IMR-90 (cell line): ENCODE measurements at regions not wholly inside any gene's neighbourhood (a gene's known extent, or its start where the extent isn't known, plus 50 kb on each side); places are given as distances from the start of the nearest gene placed in this dataset.
A peak's percentile ranks its signal among the peaks of the same experiment; 100 is the strongest.

ENCODE experiments used
- ATAC-seq: fragments of 200-7000 bp; cut with Tn5 transposase; 2 replicates; pipeline ENCODE4 v1.9.1; 2020; ENCODE audit warnings: low read depth, mild to moderate bottlenecking, moderate library complexity
- BruUV-seq: library from RNA; stranded (reverse); fragments of 400-500 nt; replicated peaks from 2 replicates; lab custom pipeline; 2021; lab: Mats Ljungman, UMichigan
- CTCF ChIA-PET: fragments of 300-600 bp; formaldehyde crosslinking; extraction: SDS; loops from one replicate; lab custom pipeline; 2021; ENCODE audit warnings: antibody characterized with exemption; lab: Yijun Ruan, JAX
- POLR2A ChIA-PET: fragments of 300-600 bp; sonication (Branson Sonifier 250); formaldehyde crosslinking; loops from one replicate; lab custom pipeline; 2022; ENCODE audit warnings: antibody characterized with exemption; ENCODE audit not compliant: unreplicated experiment; lab: Charles Lee
- DNase-seq: peaks from one replicate; pipeline ENCODE4 v3.0.0; 2013
- H2AFZ ChIP-seq: replicated peaks from 2 replicates; pipeline ENCODE3; 2013; ENCODE audit warnings: low read length, mild to moderate bottlenecking; ENCODE audit not compliant: poor library complexity
- H2AK5ac ChIP-seq: 2 replicates; pipeline ENCODE4 v1.6.1; 2013; ENCODE audit warnings: low read depth, low read length, inconsistent platforms
- H2AK9ac ChIP-seq: replicated peaks from 2 replicates; pipeline ENCODE3; 2013; ENCODE audit warnings: mild to moderate bottlenecking, low read depth, low read length, moderate library complexity; ENCODE audit not compliant: poor library complexity
- H2BK120ac ChIP-seq: 2 replicates; pipeline ENCODE4 v1.6.1; 2013; ENCODE audit warnings: low read depth, low read length, inconsistent platforms
- H2BK15ac ChIP-seq: 3 replicates; pipeline ENCODE4 v1.6.1; 2013; ENCODE audit warnings: low read depth, low read length, inconsistent platforms
- H2BK20ac ChIP-seq: 2 replicates; pipeline ENCODE4 v1.6.1; 2013; ENCODE audit warnings: low read depth, mild to moderate bottlenecking, inconsistent platforms, low read length, moderate library complexity
- H2BK5ac ChIP-seq: 2 replicates; pipeline ENCODE4 v1.6.1; 2013; ENCODE audit warnings: mild to moderate bottlenecking, low read depth, low read length, inconsistent platforms; ENCODE audit not compliant: poor library complexity, severe bottlenecking
- H3K14ac ChIP-seq: replicated peaks from 2 replicates; pipeline ENCODE4 v1.6.1; 2013; ENCODE audit warnings: low read depth, low read length, inconsistent platforms
- H3K18ac ChIP-seq: 2 replicates; pipeline ENCODE4 v1.6.1; 2013; ENCODE audit warnings: low read depth, low read length, control low read depth
- H3K23ac ChIP-seq: 2 replicates; pipeline ENCODE4 v1.6.1; 2013; ENCODE audit warnings: low read depth, low read length, inconsistent platforms
- H3K27ac ChIP-seq: 2 replicates; pipeline ENCODE4 v1.5.1; 2013; ENCODE audit warnings: mild to moderate bottlenecking, control low read depth, low read length; ENCODE audit not compliant: insufficient read depth
- H3K27me3 ChIP-seq: 2 replicates; pipeline ENCODE4 v1.6.1; 2013; ENCODE audit warnings: low read length; ENCODE audit not compliant: control insufficient read depth, insufficient read depth
- H3K36me3 ChIP-seq: 2 replicates; pipeline ENCODE4 v1.6.1; 2013; ENCODE audit warnings: low read length, mixed read lengths; ENCODE audit not compliant: control insufficient read depth, insufficient read depth
- H3K4ac ChIP-seq: 2 replicates; pipeline ENCODE4 v1.6.1; 2013; ENCODE audit warnings: low read depth, low read length, inconsistent platforms
- H3K4me1 ChIP-seq: 2 replicates; pipeline ENCODE4 v1.6.1; 2013; ENCODE audit warnings: low read length, mixed read lengths; ENCODE audit not compliant: control insufficient read depth, insufficient read depth
- H3K4me2 ChIP-seq: 2 replicates; pipeline ENCODE4 v1.6.1; 2013; ENCODE audit warnings: low read depth, mild to moderate bottlenecking, control low read depth, low read length, moderate library complexity
- H3K4me3 ChIP-seq: 2 replicates; pipeline ENCODE4 v1.5.1; 2013; ENCODE audit warnings: low read depth, mild to moderate bottlenecking, control low read depth, low read length, moderate library complexity; ENCODE audit not compliant: insufficient read depth
- H3K56ac ChIP-seq: 2 replicates; pipeline ENCODE4 v1.6.1; 2013; ENCODE audit warnings: low read length, inconsistent platforms; ENCODE audit not compliant: insufficient read depth; ENCODE audit errors: extremely low read depth
- H3K79me1 ChIP-seq, 2 experiments: 2 replicates each; pipeline ENCODE4 v1.6.1; 2013; ENCODE audit warnings: low read length in 2 of 2, inconsistent platforms in 1 of 2, low read depth in 1 of 2
- H3K9ac ChIP-seq: 2 replicates; pipeline ENCODE4 v1.6.1; 2013; ENCODE audit warnings: low read depth, low read length, control low read depth
- H3K9me1 ChIP-seq: 2 replicates; pipeline ENCODE4 v1.6.1; 2013; ENCODE audit warnings: low read length, inconsistent platforms; ENCODE audit not compliant: insufficient read depth
- H3K9me3 ChIP-seq: 2 replicates; pipeline ENCODE4 v1.6.1; 2013; ENCODE audit warnings: low read length; ENCODE audit not compliant: control insufficient read depth, insufficient read depth
- H4K20me1 ChIP-seq: 2 replicates; pipeline ENCODE4 v1.6.1; 2013; ENCODE audit warnings: low read length, inconsistent platforms; ENCODE audit not compliant: insufficient read depth
- H4K5ac ChIP-seq: 2 replicates; pipeline ENCODE4 v1.6.1; 2013; ENCODE audit warnings: mild to moderate bottlenecking, low read depth, low read length, control low read depth
- H4K8ac ChIP-seq, 2 experiments: 2 replicates each; pipeline ENCODE4 v1.6.1; 2013; ENCODE audit warnings: low read depth in 2 of 2, low read length in 2 of 2, control low read depth in 1 of 2, inconsistent platforms in 1 of 2
- H4K91ac ChIP-seq: 2 replicates; pipeline ENCODE4 v1.6.1; 2013; ENCODE audit warnings: low read depth, low read length, inconsistent platforms; ENCODE audit not compliant: insufficient read depth
- CHD1 ChIP-seq: IDR thresholded peaks from 2 replicates; pipeline ENCODE4 v1.6.1; 2012; ENCODE audit warnings: low read depth, low read length, improper control_type of control experiment
- CTCF ChIP-seq: conservative IDR thresholded peaks from 2 replicates; pipeline ENCODE4 v1.5.1; 2012; ENCODE audit warnings: mild to moderate bottlenecking, low read depth, low read length, improper control_type of control experiment
- FOS ChIP-seq: fragments of 150-350 bp; IDR thresholded peaks from 2 replicates; pipeline ENCODE4 v1.6.1; 2016; ENCODE audit warnings: low read depth, low read length
- MAZ ChIP-seq: IDR thresholded peaks from 2 replicates; pipeline ENCODE4 v1.6.1; 2012; ENCODE audit warnings: low read depth, mild to moderate bottlenecking, low read length, improper control_type of control experiment, moderate library complexity, borderline replicate concordance
- MXI1 ChIP-seq: IDR thresholded peaks from 2 replicates; pipeline ENCODE4 v1.6.1; 2012; ENCODE audit warnings: low read depth, mild to moderate bottlenecking, low read length, moderate library complexity, borderline replicate concordance
- NFE2L2 ChIP-seq: fragments of 150-350 bp; IDR thresholded peaks from 2 replicates; pipeline ENCODE4 v1.6.1; 2016; ENCODE audit warnings: low read depth, mild to moderate bottlenecking, low read length
- POLR2A ChIP-seq: IDR thresholded peaks from 2 replicates; pipeline ENCODE4 v1.6.1; 2012; ENCODE audit warnings: mild to moderate bottlenecking, low read depth, low read length
- RCOR1 ChIP-seq: IDR thresholded peaks from 2 replicates; pipeline ENCODE4 v1.6.1; 2012; ENCODE audit warnings: mild to moderate bottlenecking, low read length, improper control_type of control experiment; ENCODE audit not compliant: insufficient replicate concordance
- SMC3 ChIP-seq: fragments of 150-350 bp; IDR thresholded peaks from 2 replicates; pipeline ENCODE4 v1.6.1; 2016; ENCODE audit warnings: low read depth, mild to moderate bottlenecking, antibody characterized with exemption, low read length, moderate library complexity
- WGBS, 2 experiments: methylation state at CpG; one replicate each; pipeline versions ENCODE4 v1.1.5 to v1.1.7; 2013; ENCODE audit warnings: missing lambda C conversion rate in 2 of 2; ENCODE audit not compliant: insufficient read length in 1 of 2; ENCODE audit errors: extremely low coverage in 2 of 2; 5-methylcytosine and 5-hydroxymethylcytosine counted together
- dilution Hi-C: fragments of 300-500 bp; cut with HindIII; formaldehyde crosslinking; loops from one replicate; pipeline ENCODE4 v1.14.3; 2018; ENCODE audit warnings: low sequenced_read_pairs; ENCODE audit not compliant: unreplicated experiment
- in situ Hi-C: fragments of 300-500 bp; cut with MboI; formaldehyde crosslinking; loops from 3 replicates; pipeline ENCODE4 v1.14.3; 2019; ENCODE audit warnings: low sequenced_read_pairs, inconsistent platforms, mixed read lengths
- intact Hi-C: fragments of 100-400 bp; cut with micrococcal nuclease; formaldehyde crosslinking; loops from 2 replicates; pipeline ENCODE4 v1.10.0; 2022
- TF ChIP-seq, protein P1 (sequence below): fragments of 150-350 bp; IDR thresholded peaks from 2 replicates; pipeline ENCODE4 v1.6.1; 2016; ENCODE audit warnings: low read depth, mild to moderate bottlenecking, low read length, moderate library complexity, borderline replicate concordance

DNA sequence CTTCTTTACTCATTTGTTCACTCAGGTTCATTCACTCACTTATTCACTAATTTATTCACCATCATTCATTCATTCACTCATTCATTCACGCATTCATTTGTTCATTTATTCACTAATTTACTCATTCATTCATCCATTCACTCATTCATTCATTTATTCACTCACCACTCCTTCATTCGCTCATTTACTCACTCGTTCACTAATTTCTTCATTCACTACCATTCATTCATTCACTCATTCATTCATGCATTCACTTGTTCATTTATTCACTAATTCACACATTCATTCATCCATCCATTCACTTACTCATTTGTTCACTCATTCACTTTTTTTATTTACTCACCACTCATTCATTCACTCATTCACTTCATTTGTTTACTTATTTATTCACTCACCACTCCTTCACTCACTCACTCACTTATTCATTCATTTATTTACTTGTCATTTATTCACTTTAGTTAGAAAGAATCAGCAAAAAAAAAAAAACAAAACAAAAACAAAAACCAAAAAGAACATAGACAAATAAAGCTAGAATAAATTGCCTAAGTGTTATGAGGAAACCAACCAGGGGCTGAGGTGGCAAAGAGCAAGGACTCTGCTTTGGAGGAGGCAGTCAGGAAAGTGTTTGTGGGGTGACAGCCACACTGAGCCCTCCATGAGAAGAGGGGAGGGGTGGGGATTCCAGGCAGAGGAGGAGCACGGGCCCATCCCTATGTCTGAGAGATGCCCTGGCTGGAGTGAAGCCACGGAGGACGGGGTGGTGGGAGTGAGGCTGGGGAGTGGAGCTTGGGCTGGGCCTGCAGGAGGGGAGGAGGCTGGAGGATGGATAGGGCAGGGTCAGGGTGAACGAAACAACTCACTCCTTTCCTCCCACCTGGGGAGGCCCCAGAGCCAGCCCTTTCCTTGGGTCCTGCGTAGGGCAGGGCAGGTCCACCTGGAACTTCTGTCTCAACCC, 129.2 kb upstream of the WNT4 start (continued):
- no peak for TF ChIP-seq CHD1
- TF ChIP-seq NFE2L2, result no peak

- H3K9ac ChIP-seq, result no peak overlapping the region
- intact Hi-C loops (loop anchor here (10.0 kb wide), 2 partner anchors 129 to 259 kb away; partner anchors contain the start of gene WNT4), dilution Hi-C loops (no loop called here), in situ Hi-C loops (loop anchor here (10.0 kb wide), 1 partner anchor 159 kb away; no protein-coding TSS in a partner anchor)
- ATAC-seq (no peak; the same call in 1 of the 2 replicates), DNase-seq (peak; percentile 4)
- H3K4me2 ChIP-seq, result no peak overlapping the region
- no peaks in the 10 kb centered on the region for H3K36me3 ChIP-seq
- no peak overlapping the region for H3K23ac ChIP-seq
- H2AK9ac ChIP-seq, result no peak overlapping the region
- H3K27ac ChIP-seq, result no peak overlapping the region
- H3K9me1 ChIP-seq, result no peaks in the 10 kb centered on the region
- no peaks in the 10 kb centered on the region for H3K4me1 ChIP-seq
- H2BK20ac ChIP-seq, result no peak overlapping the region
- no peak overlapping the region for H3K4me3 ChIP-seq
- BruUV-seq, result no TSS peak
- H2AFZ ChIP-seq, result no peak overlapping the region
- no peak overlapping the region for H4K5ac ChIP-seq
- ChIA-PET POLR2A (no interaction called here), CTCF (interaction anchor here (1.1 kb wide), 1 partner anchor 142 kb away, joined by 3 read pairs; no protein-coding TSS in a partner anchor)
- no peak overlapping the region for H3K14ac ChIP-seq
- H2BK5ac ChIP-seq, result no peak overlapping the region
- H3K79me1 ChIP-seq, result no peaks in the 10 kb centered on the region
- no peak overlapping the region for H4K91ac ChIP-seq
- H4K20me1 ChIP-seq, result no peaks in the 10 kb centered on the region
- H3K27me3 ChIP-seq, result peaks cover 50% of the 10 kb centered on the region
- H3K18ac ChIP-seq, result no peak overlapping the region
- H2AK5ac ChIP-seq, result no peak overlapping the region
- no peak overlapping the region for H4K8ac ChIP-seq
- no peak overlapping the region for H2BK15ac ChIP-seq
- H3K56ac ChIP-seq, result no peak overlapping the region
- no peaks in the 10 kb centered on the region for H3K9me3 ChIP-seq
- H3K4ac ChIP-seq, result no peak overlapping the region
- 84% methylated on average over 3 of the region's 8 CpGs; no CpG with 5 or more reads in 1 of the 2 experiments for WGBS, 2 experiments
- no peak overlapping the region for H2BK120ac ChIP-seq
- TF ChIP-seq MXI1 (no peak), CTCF (no peak), SMC3 (no peak), FOS (no peak), POLR2A (no peak), MAZ (no peak), RCOR1 (no peak)
- TF ChIP-seq, protein P1, sequence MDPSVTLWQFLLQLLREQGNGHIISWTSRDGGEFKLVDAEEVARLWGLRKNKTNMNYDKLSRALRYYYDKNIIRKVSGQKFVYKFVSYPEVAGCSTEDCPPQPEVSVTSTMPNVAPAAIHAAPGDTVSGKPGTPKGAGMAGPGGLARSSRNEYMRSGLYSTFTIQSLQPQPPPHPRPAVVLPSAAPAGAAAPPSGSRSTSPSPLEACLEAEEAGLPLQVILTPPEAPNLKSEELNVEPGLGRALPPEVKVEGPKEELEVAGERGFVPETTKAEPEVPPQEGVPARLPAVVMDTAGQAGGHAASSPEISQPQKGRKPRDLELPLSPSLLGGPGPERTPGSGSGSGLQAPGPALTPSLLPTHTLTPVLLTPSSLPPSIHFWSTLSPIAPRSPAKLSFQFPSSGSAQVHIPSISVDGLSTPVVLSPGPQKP, result no peak
Measured at GRCh38 chr1:22273686-22274681, 131.1 kb upstream of the WNT4 start.
